Stomach (tissue), 8 donors: ENCODE measurements at regions not wholly inside any gene's neighbourhood (a gene's known extent, or its start where the extent isn't known, plus 50 kb on each side); places are given as distances from the start of the nearest gene placed in this dataset.
A peak's percentile ranks its signal among the peaks of the same experiment; 100 is the strongest.

Experiments
- DNase-seq, 2 donors: peaks; one replicate each; pipeline versions ENCODE4 v3.0.0 to v3.0.0-alpha.2; 2013 to 2019
- H3K27ac ChIP-seq, 5 donors: fragments of 200-600 bp in 4 of 5; sonication (generic) in 4 of 5; one replicate each; pipeline ENCODE4 v1.5.1; 2013 to 2019; ENCODE audit warnings: mild to moderate bottlenecking in 1 of 5, moderate library complexity in 1 of 5
- H3K27me3 ChIP-seq, 3 donors: fragments of 200-600 bp; sonication (generic); one replicate each; pipeline ENCODE4 v1.5.1; 2017 to 2019; ENCODE audit warnings: mixed run types in 1 of 3
- H3K36me3 ChIP-seq, 4 donors: fragments of 200-600 bp; sonication (generic); 1 replicate in 3 of 4; 2 replicates in 1 of 4; pipeline ENCODE4 v1.5.1; 2016 to 2019
- H3K4me1 ChIP-seq, 4 donors: fragments of 200-600 bp; sonication (generic); one replicate each; pipeline ENCODE4 v1.5.1; 2016 to 2019
- H3K4me3 ChIP-seq, 4 donors: fragments of 200-600 bp; sonication (generic) in 3 of 4; one replicate each; pipeline ENCODE4 v1.5.1; 2016 to 2019; ENCODE audit warnings: mild to moderate bottlenecking in 1 of 4
- H3K9me3 ChIP-seq, 4 donors: fragments of 200-600 bp; sonication (generic); one replicate each; pipeline ENCODE4 v1.5.1; 2016 to 2019
- CTCF ChIP-seq, 7 experiments: fragments of 450-650 bp in 4 of 7; fragments of 200-600 bp in 3 of 7; sonication (generic) in 3 of 7; IDR thresholded peaks; one replicate each; pipeline ENCODE4 v1.5.1; 2016 to 2019; ENCODE audit warnings: antibody characterized with exemption in 7 of 7, control low read depth in 2 of 7, mild to moderate bottlenecking in 1 of 7
- EP300 ChIP-seq: sonication (generic); formaldehyde crosslinking; IDR thresholded peaks from one replicate; pipeline ENCODE4 v1.6.1; 2017; ENCODE audit warnings: antibody characterized with exemption
- POLR2A ChIP-seq, 4 donors: fragments of 450-650 bp; IDR thresholded peaks; one replicate each; pipeline ENCODE4 v1.6.1; 2016; ENCODE audit warnings: antibody characterized with exemption in 4 of 4, control low read depth in 2 of 4, mild to moderate bottlenecking in 1 of 4, moderate library complexity in 1 of 4
- POLR2AphosphoS5 ChIP-seq, 3 donors: sonication (generic); formaldehyde crosslinking; IDR thresholded peaks; one replicate each; pipeline ENCODE4 v1.6.1; 2016; ENCODE audit warnings: antibody characterized with exemption in 3 of 3
- WGBS, 5 donors: extraction: QIAGEN DNeasy Blood & Tissue Kit in 3 of 5; methylation state at CpG; one replicate each; pipeline versions ENCODE4 v1.1.5 to v1.1.7; 2013 to 2018; 5-methylcytosine and 5-hydroxymethylcytosine counted together
- intact Hi-C: fragments of 100-400 bp; cut with DNase I; formaldehyde crosslinking; loops from one replicate; pipeline ENCODE4 v1.15.1; 2023; ENCODE audit warnings: low total_unique reads
- donor health status: healthy with polysubstance abuse.
- donor health status: Bipolar disorder and iron deficiency.
- donor health status: healthy.

DNA sequence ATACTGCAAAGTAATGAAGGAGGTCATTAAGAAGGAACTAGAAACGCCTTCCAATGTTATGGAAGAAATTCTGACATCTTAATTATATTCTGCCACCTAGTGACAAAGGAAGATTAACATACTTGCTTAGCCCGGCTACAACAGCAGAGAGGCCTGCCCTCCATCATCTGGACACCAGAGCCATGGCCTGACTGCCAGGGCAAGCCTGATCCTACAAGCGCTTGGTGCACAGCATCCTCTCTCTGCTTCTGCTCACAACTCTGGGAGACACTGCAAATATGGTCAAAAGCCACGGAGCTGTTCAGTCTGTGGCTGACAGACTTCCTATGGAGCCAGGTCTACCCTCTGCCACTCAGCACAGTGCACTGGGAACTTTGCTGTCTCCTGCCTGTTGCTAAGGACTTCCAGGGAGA is 87.3 kb upstream of the SLC44A1 start:
- no peaks in the 10 kb centered on the region for H3K36me3 ChIP-seq
- TF ChIP-seq CTCF (IDR thresholded peaks at IDR 0.05) (peak in 5 of 7 experiments; percentile 18 to 56 (median 36)), POLR2A (IDR thresholded peaks at IDR 0.05) (no peak), POLR2AphosphoS5 (IDR thresholded peaks at IDR 0.05) (peak; percentile 14 to 74 (median 72)), EP300 (no peak)
- peak; percentile 40 to 86 for DNase-seq
- peaks cover 0 to 14% (median 7%) of the 10 kb centered on the region in 4 donors for H3K4me1 ChIP-seq
- WGBS, 5 donors = 4 to 12% (median 7%) methylated on average over 4 of the region's 4 CpGs
- H3K27ac ChIP-seq = peak overlapping the region in 3 of 5 donors; percentile 15 to 69 (median 48)
- intact Hi-C loops = loop anchor here (5.0 kb wide), 1 partner anchor 230 kb away; the partner anchor contains the start of gene ABCA1
- no peaks in the 10 kb centered on the region for H3K9me3 ChIP-seq
- no peaks in the 10 kb centered on the region for H3K27me3 ChIP-seq
- no peak overlapping the region for H3K4me3 ChIP-seq

GRCh38 chr9:105158020-105158419 is 86.4 kb upstream of the SLC44A1 start:
- no peaks in the 10 kb centered on the region for H3K36me3 ChIP-seq

DNA sequence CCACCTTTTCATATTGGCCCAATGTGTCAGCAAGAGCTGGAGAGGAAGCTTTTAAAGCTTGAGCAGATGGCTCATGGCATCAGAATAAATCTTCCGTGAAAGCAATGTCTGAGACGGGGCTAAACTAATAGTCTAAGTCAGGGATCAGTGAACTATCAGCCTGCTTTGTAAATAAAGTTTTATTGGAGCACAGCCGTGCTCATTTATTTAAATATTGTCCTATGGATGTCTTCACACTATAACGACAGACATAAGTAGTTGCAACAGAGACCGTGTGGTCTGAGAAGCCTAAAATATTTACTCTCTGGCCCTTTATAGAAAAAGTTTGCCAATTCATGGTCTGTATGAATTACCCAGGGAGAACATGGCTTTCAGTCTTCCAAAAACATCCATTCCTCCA is 85.6 kb upstream of the SLC44A1 start:
- H3K9me3 ChIP-seq = no peaks in the 10 kb centered on the region
- no peaks in the 10 kb centered on the region for H3K36me3 ChIP-seq
- H3K4me3 ChIP-seq = no peak overlapping the region
- intact Hi-C loops = loop anchor here (5.0 kb wide), 1 partner anchor 232 kb away; the partner anchor contains the start of gene ABCA1
- peaks cover 0 to 14% (median 7%) of the 10 kb centered on the region in 4 donors for H3K4me1 ChIP-seq
- TF ChIP-seq EP300 (no peak), POLR2A (IDR thresholded peaks at IDR 0.05) (no peak), CTCF (IDR thresholded peaks at IDR 0.05) (no peak), POLR2AphosphoS5 (IDR thresholded peaks at IDR 0.05) (no peak)
- H3K27ac ChIP-seq = no peak overlapping the region
- WGBS, 5 donors = 71 to 83% (median 73%) methylated on average over 5 of the region's 5 CpGs
- no peaks in the 10 kb centered on the region for H3K27me3 ChIP-seq
- no peak for DNase-seq

More at GRCh38 chr9:105158020-105158419, 86.4 kb upstream of the SLC44A1 start:
- no peaks in the 10 kb centered on the region for H3K27me3 ChIP-seq
- intact Hi-C loops = loop anchor here (5.0 kb wide), 1 partner anchor 231 kb away; the partner anchor contains the start of gene ABCA1
- H3K4me3 ChIP-seq = no peak overlapping the region
- no peaks in the 10 kb centered on the region for H3K9me3 ChIP-seq
- no peak for TF ChIP-seq CTCF (IDR thresholded peaks at IDR 0.05)
- no peak for TF ChIP-seq POLR2A (IDR thresholded peaks at IDR 0.05)
- no peak for TF ChIP-seq EP300
- no peak for TF ChIP-seq POLR2AphosphoS5 (IDR thresholded peaks at IDR 0.05)
- H3K4me1 ChIP-seq = peaks cover 0 to 14% (median 7%) of the 10 kb centered on the region in 4 donors
- 87 to 95% (median 94%) methylated on average over 10 to 12 of the region's 12 CpGs for WGBS, 5 donors
- H3K27ac ChIP-seq = peak overlapping the region in 1 of 5 donors; percentile 69
- no peak for DNase-seq

DNA sequence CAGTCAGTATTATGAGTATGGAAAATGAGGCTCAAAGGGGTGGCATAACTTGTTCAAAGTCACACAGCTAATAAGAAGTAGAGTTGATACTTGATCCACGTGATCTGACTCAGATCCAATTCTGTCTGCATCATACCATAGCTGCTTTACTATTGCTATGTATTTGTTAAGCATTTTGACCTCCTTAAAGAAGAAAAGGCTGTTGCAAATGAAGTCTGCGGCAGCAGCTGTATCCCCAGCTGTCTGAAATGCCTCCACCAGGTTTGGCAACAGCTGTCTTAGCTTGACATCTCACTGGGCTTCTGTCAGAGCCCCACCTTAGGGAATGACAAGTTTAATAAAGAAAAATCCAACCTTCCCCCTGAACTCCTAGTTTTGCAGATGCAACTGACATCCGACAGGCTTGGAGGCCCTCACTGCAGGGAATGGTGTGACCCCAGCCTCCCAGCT is 75.6 kb upstream of the SLC44A1 start:
- no peaks in the 10 kb centered on the region for H3K27me3 ChIP-seq
- no peaks in the 10 kb centered on the region for H3K36me3 ChIP-seq
- H3K4me1 ChIP-seq = no peaks in the 10 kb centered on the region
- TF ChIP-seq POLR2A (IDR thresholded peaks at IDR 0.05) (no peak), EP300 (no peak), POLR2AphosphoS5 (IDR thresholded peaks at IDR 0.05) (no peak), CTCF (IDR thresholded peaks at IDR 0.05) (no peak)
- intact Hi-C loops = no loop called here
- H3K4me3 ChIP-seq = no peak overlapping the region
- DNase-seq = no peak
- H3K9me3 ChIP-seq = no peaks in the 10 kb centered on the region
- H3K27ac ChIP-seq = no peak overlapping the region
- 69 to 73% (median 72%) methylated on average over 3 of the region's 3 CpGs for WGBS, 5 donors
